HepG2 (cell line): ENCODE measurements at regions not wholly inside any gene's neighbourhood (a gene's known extent, or its start where the extent isn't known, plus 50 kb on each side); places are given as distances from the start of the nearest gene placed in this dataset.

Experiments
- ATF3 ChIP-seq: sonication (generic); formaldehyde crosslinking; IDR thresholded peaks from 2 replicates; pipeline ENCODE4 v1.4.0; 2020; ENCODE audit warnings: missing genetic modification reagents
- CTCF ChIP-seq: sonication (generic); formaldehyde crosslinking; IDR thresholded peaks from 2 replicates; pipeline ENCODE4 v1.5.0; 2020; ENCODE audit warnings: mild to moderate bottlenecking, missing genetic modification reagents, moderate library complexity
- ESRRA ChIP-seq: sonication (generic); formaldehyde crosslinking; IDR thresholded peaks from 2 replicates; pipeline ENCODE4 v1.5.1; 2020; ENCODE audit warnings: mild to moderate bottlenecking, low read depth, missing genetic modification reagents
- FOXM1 ChIP-seq: sonication (generic); formaldehyde crosslinking; IDR thresholded peaks from 2 replicates; pipeline ENCODE4 v1.5.0; 2020; ENCODE audit warnings: missing genetic modification reagents
- HHEX ChIP-seq: IDR thresholded peaks from 2 replicates; pipeline ENCODE4 v1.6.1; 2016; ENCODE audit warnings: control low read depth
- HMGXB3 ChIP-seq: sonication (generic); formaldehyde crosslinking; IDR thresholded peaks from 2 replicates; pipeline ENCODE4 v1.4.0; 2020; ENCODE audit warnings: missing genetic modification reagents, borderline replicate concordance
- KDM5A ChIP-seq: fragments of 200-600 bp; sonication (generic); IDR thresholded peaks from 2 replicates; pipeline ENCODE4 v1.7.0; 2018; ENCODE audit warnings: antibody characterized with exemption, mild to moderate bottlenecking, low read length, borderline replicate concordance
- RAD21 ChIP-seq: fragments of 450-650 bp; formaldehyde crosslinking; IDR thresholded peaks from 2 replicates; pipeline ENCODE4 v1.5.0; 2020; ENCODE audit warnings: mild to moderate bottlenecking
- RFX1 ChIP-seq: fragments of 450-650 bp; IDR thresholded peaks from 2 replicates; pipeline ENCODE4 v1.6.1; 2017
- ZBTB4 ChIP-seq: sonication (generic); formaldehyde crosslinking; IDR thresholded peaks from 2 replicates; pipeline ENCODE4 v1.4.0; 2020; ENCODE audit warnings: missing genetic modification reagents, mild to moderate bottlenecking, borderline replicate concordance
- ZBTB49 ChIP-seq: sonication (generic); formaldehyde crosslinking; IDR thresholded peaks from 2 replicates; pipeline ENCODE4 v1.4.0; 2020; ENCODE audit warnings: missing genetic modification reagents, borderline replicate concordance
- ZNF337 ChIP-seq: sonication (generic); formaldehyde crosslinking; IDR thresholded peaks from 2 replicates; pipeline ENCODE4 v1.5.1; 2020; ENCODE audit warnings: missing genetic modification reagents, low read depth, mild to moderate bottlenecking, borderline replicate concordance

- no peak for TF ChIP-seq ATF3 (CRISPR knock-in tag)
- no peak for TF ChIP-seq CTCF (CRISPR knock-in tag)
- TF ChIP-seq FOXM1 (CRISPR knock-in tag) = no peak
- no peak for TF ChIP-seq RFX1
- no peak for TF ChIP-seq KDM5A
- TF ChIP-seq ESRRA (CRISPR knock-in tag) = no peak
- TF ChIP-seq HHEX (CRISPR knock-in tag) = no peak
- TF ChIP-seq ZBTB4 = no peak
- no peak for TF ChIP-seq ZNF337 (CRISPR knock-in tag)
- TF ChIP-seq RAD21 (CRISPR knock-in tag) = no peak
- no peak for TF ChIP-seq ZBTB49 (CRISPR knock-in tag)
- no peak for TF ChIP-seq HMGXB3 (CRISPR knock-in tag)
Observed at GRCh38 chr14:104318558-104319490, 180.4 kb downstream of the KIF26A start.
